ENCODE measurements at regions not wholly inside any gene's neighbourhood (a gene's known extent, or its start where the extent isn't known, plus 50 kb on each side); places are given as distances from the start of the nearest gene placed in this dataset.

- H3K27me3 ChIP-seq (replicated peaks; ENCODE audit: control insufficient read depth, insufficient read depth, low read length): no peaks in the 10 kb centered on the region
These were observed 368.8 kb upstream of the ZMIZ1 start for GRCh38 chr10:78699971-78700370.

GRCh38 chr10:78700413-78700812 is 368.4 kb upstream of the ZMIZ1 start:
- no peak for DNase-seq (ENCODE audit: low read depth)
- no peak overlapping the region for H3K4me3 ChIP-seq (ENCODE audit: low read length)
- H3K9me3 ChIP-seq (ENCODE audit: control insufficient read depth, low read length): no peaks in the 10 kb centered on the region
- peaks cover 5% of the 10 kb centered on the region for H3K4me1 ChIP-seq (ENCODE audit: control insufficient read depth, insufficient read depth, low read length)
- no peaks in the 10 kb centered on the region for H3K36me3 ChIP-seq (ENCODE audit: control insufficient read depth, insufficient read depth, low read length, severe bottlenecking)
- no peaks in the 10 kb centered on the region for H3K27me3 ChIP-seq (replicated peaks; ENCODE audit: control insufficient read depth, insufficient read depth, low read length)
- no peak overlapping the region for H3K9ac ChIP-seq (ENCODE audit: low read length)

More at GRCh38 chr10:78699971-78700370, 368.8 kb upstream of the ZMIZ1 start:
- Histone ChIP-seq H3K4me3 (ENCODE audit: low read length) (no peak overlapping the region), H3K9me3 (ENCODE audit: control insufficient read depth, low read length) (no peaks in the 10 kb centered on the region), H3K36me3 (ENCODE audit: control insufficient read depth, insufficient read depth, low read length, severe bottlenecking) (no peaks in the 10 kb centered on the region), H3K9ac (ENCODE audit: low read length) (no peak overlapping the region), H3K4me1 (ENCODE audit: control insufficient read depth, insufficient read depth, low read length) (peaks cover 5% of the 10 kb centered on the region)
- no peak for DNase-seq (ENCODE audit: low read depth)

GRCh38 chr10:78700816-78701520 is 367.8 kb upstream of the ZMIZ1 start:
- H3K4me1 ChIP-seq (ENCODE audit: control insufficient read depth, insufficient read depth, low read length): peaks cover 5% of the 10 kb centered on the region
- H3K9ac ChIP-seq (ENCODE audit: low read length): no peak overlapping the region
- DNase-seq (ENCODE audit: low read depth): no peak
- H3K4me3 ChIP-seq (ENCODE audit: low read length): no peak overlapping the region
- no peaks in the 10 kb centered on the region for H3K36me3 ChIP-seq (ENCODE audit: control insufficient read depth, insufficient read depth, low read length, severe bottlenecking)
- H3K27me3 ChIP-seq (replicated peaks; ENCODE audit: control insufficient read depth, insufficient read depth, low read length): no peaks in the 10 kb centered on the region
- no peaks in the 10 kb centered on the region for H3K9me3 ChIP-seq (ENCODE audit: control insufficient read depth, low read length)

- DNase-seq (ENCODE audit: low read depth): no peak
- H3K4me1 ChIP-seq (ENCODE audit: control insufficient read depth, insufficient read depth, low read length): peaks cover 5% of the 10 kb centered on the region
These were observed 366.6 kb upstream of the ZMIZ1 start for GRCh38 chr10:78702186-78702585.

GRCh38 chr10:78702876-78703275 is 365.9 kb upstream of the ZMIZ1 start:
- Histone ChIP-seq H3K36me3 (ENCODE audit: control insufficient read depth, insufficient read depth, low read length, severe bottlenecking) (no peaks in the 10 kb centered on the region), H3K4me1 (ENCODE audit: control insufficient read depth, insufficient read depth, low read length) (peaks cover 5% of the 10 kb centered on the region), H3K27me3 (replicated peaks; ENCODE audit: control insufficient read depth, insufficient read depth, low read length) (no peaks in the 10 kb centered on the region), H3K9me3 (ENCODE audit: control insufficient read depth, low read length) (no peaks in the 10 kb centered on the region), H3K9ac (ENCODE audit: low read length) (no peak overlapping the region), H3K4me3 (ENCODE audit: low read length) (no peak overlapping the region)
- no peak for DNase-seq (ENCODE audit: low read depth)

More at GRCh38 chr10:78702186-78702585, 366.6 kb upstream of the ZMIZ1 start:
- Histone ChIP-seq H3K4me3 (ENCODE audit: low read length) (no peak overlapping the region), H3K36me3 (ENCODE audit: control insufficient read depth, insufficient read depth, low read length, severe bottlenecking) (no peaks in the 10 kb centered on the region), H3K9ac (ENCODE audit: low read length) (no peak overlapping the region), H3K9me3 (ENCODE audit: control insufficient read depth, low read length) (no peaks in the 10 kb centered on the region), H3K27me3 (replicated peaks; ENCODE audit: control insufficient read depth, insufficient read depth, low read length) (no peaks in the 10 kb centered on the region)

- Histone ChIP-seq H3K4me1 (ENCODE audit: control insufficient read depth, insufficient read depth, low read length) (peaks cover 5% of the 10 kb centered on the region), H3K9me3 (ENCODE audit: control insufficient read depth, low read length) (no peaks in the 10 kb centered on the region), H3K4me3 (ENCODE audit: low read length) (no peak overlapping the region), H3K27me3 (replicated peaks; ENCODE audit: control insufficient read depth, insufficient read depth, low read length) (no peaks in the 10 kb centered on the region), H3K9ac (ENCODE audit: low read length) (no peak overlapping the region), H3K36me3 (ENCODE audit: control insufficient read depth, insufficient read depth, low read length, severe bottlenecking) (no peaks in the 10 kb centered on the region)
- DNase-seq (ENCODE audit: low read depth): no peak
These were observed 365.2 kb upstream of the ZMIZ1 start for GRCh38 chr10:78703593-78703992.

- no peak for DNase-seq (ENCODE audit: low read depth)
- Histone ChIP-seq H3K4me1 (ENCODE audit: control insufficient read depth, insufficient read depth, low read length) (no peaks in the 10 kb centered on the region), H3K9me3 (ENCODE audit: control insufficient read depth, low read length) (no peaks in the 10 kb centered on the region), H3K36me3 (ENCODE audit: control insufficient read depth, insufficient read depth, low read length, severe bottlenecking) (no peaks in the 10 kb centered on the region), H3K9ac (ENCODE audit: low read length) (no peak overlapping the region), H3K27me3 (replicated peaks; ENCODE audit: control insufficient read depth, insufficient read depth, low read length) (no peaks in the 10 kb centered on the region), H3K4me3 (ENCODE audit: low read length) (no peak overlapping the region)
These were observed 362.5 kb upstream of the ZMIZ1 start for GRCh38 chr10:78706256-78706655.

GRCh38 chr10:78706726-78707540 is 361.8 kb upstream of the ZMIZ1 start:
- Histone ChIP-seq H3K4me1 (ENCODE audit: control insufficient read depth, insufficient read depth, low read length) (no peaks in the 10 kb centered on the region), H3K4me3 (ENCODE audit: low read length) (no peak overlapping the region), H3K9me3 (ENCODE audit: control insufficient read depth, low read length) (no peaks in the 10 kb centered on the region), H3K36me3 (ENCODE audit: control insufficient read depth, insufficient read depth, low read length, severe bottlenecking) (no peaks in the 10 kb centered on the region), H3K9ac (ENCODE audit: low read length) (no peak overlapping the region), H3K27me3 (replicated peaks; ENCODE audit: control insufficient read depth, insufficient read depth, low read length) (no peaks in the 10 kb centered on the region)
- no peak for DNase-seq (ENCODE audit: low read depth)

GRCh38 chr10:78707745-78708144 is 361.0 kb upstream of the ZMIZ1 start:
- no peak overlapping the region for H3K4me3 ChIP-seq (ENCODE audit: low read length)
- H3K36me3 ChIP-seq (ENCODE audit: control insufficient read depth, insufficient read depth, low read length, severe bottlenecking): no peaks in the 10 kb centered on the region
- H3K9ac ChIP-seq (ENCODE audit: low read length): no peak overlapping the region
- H3K4me1 ChIP-seq (ENCODE audit: control insufficient read depth, insufficient read depth, low read length): no peaks in the 10 kb centered on the region
- DNase-seq (ENCODE audit: low read depth): no peak
- H3K27me3 ChIP-seq (replicated peaks; ENCODE audit: control insufficient read depth, insufficient read depth, low read length): no peaks in the 10 kb centered on the region
- no peaks in the 10 kb centered on the region for H3K9me3 ChIP-seq (ENCODE audit: control insufficient read depth, low read length)

GRCh38 chr10:78712147-78712546 is 356.6 kb upstream of the ZMIZ1 start:
- Histone ChIP-seq H3K27me3 (replicated peaks; ENCODE audit: control insufficient read depth, insufficient read depth, low read length) (no peaks in the 10 kb centered on the region), H3K36me3 (ENCODE audit: control insufficient read depth, insufficient read depth, low read length, severe bottlenecking) (no peaks in the 10 kb centered on the region), H3K9ac (ENCODE audit: low read length) (no peak overlapping the region), H3K4me3 (ENCODE audit: low read length) (no peak overlapping the region), H3K4me1 (ENCODE audit: control insufficient read depth, insufficient read depth, low read length) (peaks cover 6% of the 10 kb centered on the region), H3K9me3 (ENCODE audit: control insufficient read depth, low read length) (no peaks in the 10 kb centered on the region)
- DNase-seq (ENCODE audit: low read depth): no peak

- Histone ChIP-seq H3K36me3 (ENCODE audit: control insufficient read depth, insufficient read depth, low read length, severe bottlenecking) (no peaks in the 10 kb centered on the region), H3K9me3 (ENCODE audit: control insufficient read depth, low read length) (no peaks in the 10 kb centered on the region), H3K9ac (ENCODE audit: low read length) (no peak overlapping the region), H3K4me1 (ENCODE audit: control insufficient read depth, insufficient read depth, low read length) (peaks cover 20% of the 10 kb centered on the region), H3K4me3 (ENCODE audit: low read length) (no peak overlapping the region), H3K27me3 (replicated peaks; ENCODE audit: control insufficient read depth, insufficient read depth, low read length) (no peaks in the 10 kb centered on the region)
- no peak for DNase-seq (ENCODE audit: low read depth)
These were observed 355.1 kb upstream of the ZMIZ1 start for GRCh38 chr10:78713659-78714058.
